ENCODE measurements at regions not wholly inside any gene's neighbourhood (a gene's known extent, or its start where the extent isn't known, plus 50 kb on each side); places are given as distances from the start of the nearest gene placed in this dataset.

DNA sequence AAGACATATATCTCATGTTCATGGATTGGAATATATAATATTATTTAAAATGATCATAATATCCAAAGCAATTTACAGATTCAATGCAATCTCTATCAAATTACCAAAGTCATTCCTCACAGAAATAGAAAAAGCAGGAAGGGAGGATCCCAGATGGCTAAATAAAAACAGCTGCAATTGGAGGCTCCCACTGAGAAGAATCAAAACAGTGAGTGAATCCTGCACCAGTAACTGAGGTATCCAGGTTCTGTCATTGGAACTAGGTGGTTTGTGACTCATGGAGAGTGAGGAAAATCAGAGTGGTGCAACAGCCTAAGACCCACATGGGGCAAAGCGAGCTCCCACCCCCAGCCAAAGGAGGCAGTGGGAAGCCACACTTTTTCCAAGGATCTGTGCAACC is 128.4 kb downstream of the MTERF1 start:
- TF ChIP-seq CTCF (IDR thresholded peaks at IDR 0.05) = no peak
- TF ChIP-seq POLR2AphosphoS5 (IDR thresholded peaks at IDR 0.05; ENCODE audit: low read depth, low read length) = no peak
- no peak for TF ChIP-seq TCF7L2 (IDR thresholded peaks at IDR 0.05; ENCODE audit: low read depth, low read length)

Data from Panc1 (cell line).